Glutamatergic neuron (in vitro differentiated cells): ENCODE measurements at regions not wholly inside any gene's neighbourhood (a gene's known extent, or its start where the extent isn't known, plus 50 kb on each side); places are given as distances from the start of the nearest gene placed in this dataset.

Experiments used
- DNase-seq: peaks from one replicate; pipeline ENCODE4 v3.0.0; 2022
- H3K27ac Mint-ChIP-seq: one replicate; pipeline ENCODE4 v1.8.0; 2020; ENCODE audit warnings: mild to moderate bottlenecking, mixed read lengths, inconsistent platforms; ENCODE audit not compliant: unreplicated experiment
- H3K27me3 Mint-ChIP-seq: one replicate; pipeline ENCODE4 v1.8.0; 2020; ENCODE audit warnings: mild to moderate bottlenecking, moderate library complexity, mixed read lengths, inconsistent platforms; ENCODE audit not compliant: unreplicated experiment
- H3K36me3 Mint-ChIP-seq: one replicate; pipeline ENCODE4 v1.8.0; 2020; ENCODE audit warnings: mild to moderate bottlenecking, mixed read lengths, inconsistent platforms; ENCODE audit not compliant: unreplicated experiment
- H3K4me1 Mint-ChIP-seq: one replicate; pipeline ENCODE4 v1.8.0; 2020; ENCODE audit warnings: mild to moderate bottlenecking, low read depth, mixed read lengths, inconsistent platforms; ENCODE audit not compliant: unreplicated experiment
- H3K4me3 Mint-ChIP-seq: one replicate; pipeline ENCODE4 v1.8.0; 2020; ENCODE audit warnings: mild to moderate bottlenecking, mixed read lengths, inconsistent platforms; ENCODE audit not compliant: unreplicated experiment
- H3K9me3 Mint-ChIP-seq: one replicate; pipeline ENCODE4 v1.8.0; 2020; ENCODE audit warnings: mild to moderate bottlenecking, moderate library complexity, mixed read lengths, inconsistent platforms; ENCODE audit not compliant: unreplicated experiment
- TF ChIP-seq, protein P1 (sequence below): fragments of 200-600 bp; sonication (generic); IDR thresholded peaks from one replicate; pipeline ENCODE4 v1.5.0; 2021; ENCODE audit not compliant: partially characterized antibody, unreplicated experiment

DNA sequence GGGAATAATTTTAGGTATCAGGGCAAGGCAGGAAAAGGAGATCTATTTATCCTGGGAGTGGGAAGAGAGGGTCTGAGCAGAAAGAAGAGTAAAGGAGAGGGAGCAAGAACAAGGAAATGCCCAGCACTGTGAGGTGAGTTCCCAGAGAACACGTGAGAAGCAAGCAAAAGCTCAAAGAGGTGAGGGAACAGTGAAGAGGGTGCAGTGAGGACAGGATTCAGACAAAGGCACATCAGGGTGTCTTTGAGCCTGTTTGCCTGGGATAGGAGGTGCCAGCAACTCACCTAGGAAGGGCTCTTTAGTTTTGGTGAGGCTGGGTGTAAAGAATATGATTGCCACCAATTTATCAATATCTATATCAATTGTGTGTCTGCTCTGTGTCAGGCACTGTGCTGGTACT is 88.9 kb upstream of the NRXN3 start:
- no peak overlapping the region for H3K27ac Mint-ChIP-seq
- no peaks in the 10 kb centered on the region for H3K36me3 Mint-ChIP-seq
- H3K4me1 Mint-ChIP-seq: no peaks in the 10 kb centered on the region
- H3K4me3 Mint-ChIP-seq: no peak overlapping the region
- H3K27me3 Mint-ChIP-seq: no peaks in the 10 kb centered on the region
- H3K9me3 Mint-ChIP-seq: no peaks in the 10 kb centered on the region
- TF ChIP-seq, protein P1, sequence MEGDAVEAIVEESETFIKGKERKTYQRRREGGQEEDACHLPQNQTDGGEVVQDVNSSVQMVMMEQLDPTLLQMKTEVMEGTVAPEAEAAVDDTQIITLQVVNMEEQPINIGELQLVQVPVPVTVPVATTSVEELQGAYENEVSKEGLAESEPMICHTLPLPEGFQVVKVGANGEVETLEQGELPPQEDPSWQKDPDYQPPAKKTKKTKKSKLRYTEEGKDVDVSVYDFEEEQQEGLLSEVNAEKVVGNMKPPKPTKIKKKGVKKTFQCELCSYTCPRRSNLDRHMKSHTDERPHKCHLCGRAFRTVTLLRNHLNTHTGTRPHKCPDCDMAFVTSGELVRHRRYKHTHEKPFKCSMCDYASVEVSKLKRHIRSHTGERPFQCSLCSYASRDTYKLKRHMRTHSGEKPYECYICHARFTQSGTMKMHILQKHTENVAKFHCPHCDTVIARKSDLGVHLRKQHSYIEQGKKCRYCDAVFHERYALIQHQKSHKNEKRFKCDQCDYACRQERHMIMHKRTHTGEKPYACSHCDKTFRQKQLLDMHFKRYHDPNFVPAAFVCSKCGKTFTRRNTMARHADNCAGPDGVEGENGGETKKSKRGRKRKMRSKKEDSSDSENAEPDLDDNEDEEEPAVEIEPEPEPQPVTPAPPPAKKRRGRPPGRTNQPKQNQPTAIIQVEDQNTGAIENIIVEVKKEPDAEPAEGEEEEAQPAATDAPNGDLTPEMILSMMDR: no peak
- DNase-seq: no peak

DNA sequence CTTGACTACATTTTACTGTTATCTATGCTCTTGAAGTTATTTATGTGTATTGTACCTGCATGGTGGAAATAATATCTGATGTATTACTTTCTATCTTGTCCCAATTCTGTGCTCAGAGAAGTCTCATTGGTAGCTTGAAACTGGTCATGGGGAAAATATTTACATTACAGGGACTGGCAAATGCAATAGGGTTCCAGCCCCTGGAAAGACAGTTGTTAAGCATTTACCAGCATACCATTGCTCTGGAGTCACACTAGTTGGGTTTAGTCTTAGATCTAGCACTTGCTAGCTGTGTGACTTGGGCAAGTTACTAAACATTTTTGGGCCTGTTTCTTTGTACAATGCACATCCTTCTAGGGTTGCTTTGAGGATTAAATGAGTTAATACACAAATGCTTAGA is 86.3 kb upstream of the NRXN3 start:
- no peaks in the 10 kb centered on the region for H3K36me3 Mint-ChIP-seq
- H3K4me3 Mint-ChIP-seq: no peak overlapping the region
- TF ChIP-seq, protein P1: no peak
- no peaks in the 10 kb centered on the region for H3K9me3 Mint-ChIP-seq
- no peaks in the 10 kb centered on the region for H3K4me1 Mint-ChIP-seq
- H3K27me3 Mint-ChIP-seq: no peaks in the 10 kb centered on the region
- no peak for DNase-seq
- no peak overlapping the region for H3K27ac Mint-ChIP-seq

DNA sequence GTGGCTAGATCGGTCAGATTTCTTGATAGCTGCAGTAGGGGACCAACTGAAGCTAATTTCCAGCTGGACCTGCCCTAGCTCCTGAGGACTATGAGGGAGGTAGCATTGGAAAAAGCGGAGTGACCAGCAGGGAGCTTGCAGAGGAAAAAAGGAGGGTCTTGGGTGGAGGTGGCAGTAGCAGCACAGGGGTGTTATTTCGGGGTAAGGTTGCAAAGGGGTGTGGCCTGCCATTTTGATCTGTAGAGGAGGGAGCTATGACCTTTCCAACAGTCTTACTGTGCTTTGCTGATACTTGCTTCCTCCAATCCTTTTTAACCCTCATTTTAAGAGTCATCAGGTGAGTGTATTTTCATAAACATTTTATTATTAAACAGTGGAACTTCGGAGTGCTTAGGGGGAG is 83.8 kb upstream of the NRXN3 start:
- Mint-ChIP-seq H3K27me3 (peaks cover 2% of the 10 kb centered on the region), H3K27ac (no peak overlapping the region), H3K9me3 (no peaks in the 10 kb centered on the region), H3K4me1 (no peaks in the 10 kb centered on the region), H3K36me3 (no peaks in the 10 kb centered on the region), H3K4me3 (no peak overlapping the region)
- TF ChIP-seq, protein P1: no peak
- no peak for DNase-seq

DNA sequence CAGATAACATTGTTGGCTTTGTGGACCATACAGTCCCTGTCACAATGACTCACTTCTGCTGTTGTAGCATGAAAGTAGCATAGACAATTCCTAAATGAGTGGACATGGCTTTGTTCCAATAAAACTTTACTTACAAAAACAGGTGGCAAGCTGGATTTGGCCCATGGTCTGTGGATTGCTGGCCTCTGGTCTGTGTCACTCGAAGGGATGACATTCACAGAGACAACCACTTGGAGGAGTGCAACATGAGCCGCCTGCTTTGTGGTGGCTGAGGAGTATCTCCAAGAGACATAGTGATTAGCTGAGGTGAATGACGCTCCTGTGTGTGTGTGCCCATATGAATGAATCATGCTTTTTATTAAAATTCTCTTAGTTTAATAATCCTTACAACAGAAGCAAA is 81.3 kb upstream of the NRXN3 start:
- H3K27ac Mint-ChIP-seq: no peak overlapping the region
- DNase-seq: no peak
- H3K4me3 Mint-ChIP-seq: no peak overlapping the region
- TF ChIP-seq, protein P1: no peak
- H3K27me3 Mint-ChIP-seq: peaks cover 2% of the 10 kb centered on the region
- H3K9me3 Mint-ChIP-seq: no peaks in the 10 kb centered on the region
- H3K36me3 Mint-ChIP-seq: no peaks in the 10 kb centered on the region
- no peaks in the 10 kb centered on the region for H3K4me1 Mint-ChIP-seq

DNA sequence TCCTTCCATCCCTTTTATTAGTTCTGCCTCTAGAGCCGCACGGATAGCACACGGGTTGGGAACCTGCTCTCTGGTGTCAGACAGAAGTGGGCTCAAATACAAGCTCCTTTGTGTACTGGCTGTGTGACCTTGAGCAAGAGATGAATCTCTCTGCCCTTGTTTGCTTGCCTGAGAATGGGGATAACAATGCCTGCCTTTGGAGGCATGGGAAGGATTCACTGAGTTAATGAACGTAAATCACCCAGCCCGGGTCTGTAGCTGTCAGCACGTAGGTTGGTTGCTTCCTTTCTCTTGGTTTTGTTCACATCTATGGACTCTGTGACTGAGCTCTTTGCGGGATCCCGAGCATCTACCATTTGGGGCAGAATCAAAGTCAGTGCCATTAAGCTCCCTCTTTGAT is 79.3 kb upstream of the NRXN3 start:
- no peak overlapping the region for H3K4me3 Mint-ChIP-seq
- H3K27ac Mint-ChIP-seq: no peak overlapping the region
- no peaks in the 10 kb centered on the region for H3K36me3 Mint-ChIP-seq
- no peaks in the 10 kb centered on the region for H3K9me3 Mint-ChIP-seq
- peaks cover 2% of the 10 kb centered on the region for H3K27me3 Mint-ChIP-seq
- no peak for DNase-seq
- H3K4me1 Mint-ChIP-seq: no peaks in the 10 kb centered on the region
- TF ChIP-seq, protein P1: no peak
